Right lobe of liver (tissue), 4 donors: ENCODE measurements at regions not wholly inside any gene's neighbourhood (a gene's known extent, or its start where the extent isn't known, plus 50 kb on each side); places are given as distances from the start of the nearest gene placed in this dataset.

Experiments
- POLR2A ChIP-seq: fragments of 450-650 bp; IDR thresholded peaks from one replicate; pipeline ENCODE4 v1.6.1; 2017; ENCODE audit warnings: antibody characterized with exemption, mild to moderate bottlenecking
- TF ChIP-seq, protein P1 (sequence below), 4 donors: fragments of 200-600 bp in 3 of 4; fragments of 450-650 bp in 1 of 4; IDR thresholded peaks; one replicate each; pipeline versions ENCODE4 v1.5.1 to v1.8.0; 2016 to 2022; ENCODE audit warnings: antibody characterized with exemption in 4 of 4, mild to moderate bottlenecking in 2 of 4
- donor health status: DM: no; HTN: no; CAD: no.
- donor health status: DM: no; HTN: no; CAD: no.
- donor health status: DM: no; HTN: yes; CAD: no.

- TF ChIP-seq, protein P1, sequence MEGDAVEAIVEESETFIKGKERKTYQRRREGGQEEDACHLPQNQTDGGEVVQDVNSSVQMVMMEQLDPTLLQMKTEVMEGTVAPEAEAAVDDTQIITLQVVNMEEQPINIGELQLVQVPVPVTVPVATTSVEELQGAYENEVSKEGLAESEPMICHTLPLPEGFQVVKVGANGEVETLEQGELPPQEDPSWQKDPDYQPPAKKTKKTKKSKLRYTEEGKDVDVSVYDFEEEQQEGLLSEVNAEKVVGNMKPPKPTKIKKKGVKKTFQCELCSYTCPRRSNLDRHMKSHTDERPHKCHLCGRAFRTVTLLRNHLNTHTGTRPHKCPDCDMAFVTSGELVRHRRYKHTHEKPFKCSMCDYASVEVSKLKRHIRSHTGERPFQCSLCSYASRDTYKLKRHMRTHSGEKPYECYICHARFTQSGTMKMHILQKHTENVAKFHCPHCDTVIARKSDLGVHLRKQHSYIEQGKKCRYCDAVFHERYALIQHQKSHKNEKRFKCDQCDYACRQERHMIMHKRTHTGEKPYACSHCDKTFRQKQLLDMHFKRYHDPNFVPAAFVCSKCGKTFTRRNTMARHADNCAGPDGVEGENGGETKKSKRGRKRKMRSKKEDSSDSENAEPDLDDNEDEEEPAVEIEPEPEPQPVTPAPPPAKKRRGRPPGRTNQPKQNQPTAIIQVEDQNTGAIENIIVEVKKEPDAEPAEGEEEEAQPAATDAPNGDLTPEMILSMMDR (IDR thresholded peaks at IDR 0.05): no peak
- no peak for TF ChIP-seq POLR2A
These were observed 74.4 kb upstream of the TCF7L2 start for GRCh38 chr10:112875476-112876267.
